Stomach smooth muscle (tissue), 2 donors: ENCODE measurements at regions not wholly inside any gene's neighbourhood (a gene's known extent, or its start where the extent isn't known, plus 50 kb on each side); places are given as distances from the start of the nearest gene placed in this dataset.

Experiments used
- H3K27ac ChIP-seq: one replicate; pipeline ENCODE4 v1.7.0; 2013; ENCODE audit warnings: mild to moderate bottlenecking, low read length, inconsistent platforms
- H3K27me3 ChIP-seq, 2 donors: one replicate each; pipeline ENCODE4 v1.7.0; 2013; ENCODE audit warnings: low read length in 2 of 2; ENCODE audit not compliant: insufficient read depth in 2 of 2, control insufficient read depth in 1 of 2
- H3K36me3 ChIP-seq, 2 donors: one replicate each; pipeline ENCODE4 v1.7.0; 2013; ENCODE audit warnings: low read length in 2 of 2; ENCODE audit not compliant: control insufficient read depth in 2 of 2, insufficient read depth in 2 of 2
- H3K4me1 ChIP-seq: one replicate; pipeline ENCODE4 v1.7.0; 2013; ENCODE audit warnings: low read length; ENCODE audit not compliant: control insufficient read depth, insufficient read depth
- H3K4me3 ChIP-seq, 2 donors: one replicate each; pipeline ENCODE4 v1.7.0; 2013; ENCODE audit warnings: low read length in 2 of 2
- H3K9ac ChIP-seq, 2 donors: one replicate each; pipeline ENCODE4 v1.7.0; 2013; ENCODE audit warnings: low read length in 2 of 2, mild to moderate bottlenecking in 1 of 2
- H3K9me3 ChIP-seq, 2 donors: one replicate each; pipeline ENCODE4 v1.7.0; 2013; ENCODE audit warnings: low read length in 2 of 2; ENCODE audit not compliant: control insufficient read depth in 2 of 2
- donor health status: healthy.
- donor health status: Pancreatic carcinoma.

DNA sequence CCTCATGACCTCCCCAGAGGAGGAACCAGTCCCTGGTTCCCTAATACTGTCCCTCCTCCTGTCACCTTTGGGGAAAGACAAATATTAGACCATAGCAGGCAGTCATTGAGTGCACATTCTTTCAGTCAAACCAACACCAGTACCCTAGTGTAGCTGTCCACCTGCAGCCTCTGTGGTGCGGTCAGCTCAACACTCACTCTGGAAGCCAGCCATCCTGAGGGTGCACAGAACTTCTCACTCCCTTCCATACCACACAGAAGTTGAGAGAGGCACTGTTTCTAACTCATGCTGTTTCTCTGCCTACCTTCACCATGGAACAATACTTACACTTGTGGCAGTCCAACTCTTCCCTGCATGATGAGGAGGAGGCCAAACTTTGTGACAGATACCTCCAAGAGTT, 175.6 kb upstream of the FOXN2 start:
- no peak overlapping the region for H3K4me3 ChIP-seq
- no peaks in the 10 kb centered on the region for H3K4me1 ChIP-seq
- no peak overlapping the region for H3K27ac ChIP-seq
- no peaks in the 10 kb centered on the region for H3K36me3 ChIP-seq
- no peaks in the 10 kb centered on the region for H3K27me3 ChIP-seq
- no peaks in the 10 kb centered on the region for H3K9me3 ChIP-seq
- no peak overlapping the region for H3K9ac ChIP-seq

DNA sequence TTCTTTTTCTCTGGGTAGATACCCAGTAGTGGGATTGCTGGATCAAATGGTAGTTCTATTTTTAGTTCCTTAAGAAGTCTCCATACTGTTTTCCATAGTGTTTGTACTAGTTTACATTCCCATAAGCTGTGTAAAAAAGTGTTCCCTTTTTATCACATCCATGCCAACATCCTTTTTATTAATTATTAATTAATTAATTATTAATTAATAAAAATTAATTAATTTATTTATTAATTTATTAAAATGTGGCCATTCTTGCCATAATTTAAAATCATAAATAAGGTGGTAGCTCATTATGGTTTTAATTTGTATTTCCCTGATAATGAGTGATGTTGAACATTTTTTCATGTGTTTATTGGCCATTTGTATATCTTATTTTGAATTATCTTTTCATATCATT, 173.9 kb upstream of the FOXN2 start:
- Histone ChIP-seq H3K27me3 (no peaks in the 10 kb centered on the region), H3K27ac (no peak overlapping the region), H3K4me1 (no peaks in the 10 kb centered on the region), H3K36me3 (no peaks in the 10 kb centered on the region), H3K9me3 (no peaks in the 10 kb centered on the region), H3K4me3 (no peak overlapping the region), H3K9ac (no peak overlapping the region)

- Histone ChIP-seq H3K4me3 (no peak overlapping the region), H3K9ac (no peak overlapping the region), H3K9me3 (no peaks in the 10 kb centered on the region), H3K27ac (no peak overlapping the region), H3K4me1 (no peaks in the 10 kb centered on the region), H3K27me3 (no peaks in the 10 kb centered on the region), H3K36me3 (no peaks in the 10 kb centered on the region)
Measured at GRCh38 chr2:48144777-48145176, 169.7 kb upstream of the FOXN2 start.

DNA sequence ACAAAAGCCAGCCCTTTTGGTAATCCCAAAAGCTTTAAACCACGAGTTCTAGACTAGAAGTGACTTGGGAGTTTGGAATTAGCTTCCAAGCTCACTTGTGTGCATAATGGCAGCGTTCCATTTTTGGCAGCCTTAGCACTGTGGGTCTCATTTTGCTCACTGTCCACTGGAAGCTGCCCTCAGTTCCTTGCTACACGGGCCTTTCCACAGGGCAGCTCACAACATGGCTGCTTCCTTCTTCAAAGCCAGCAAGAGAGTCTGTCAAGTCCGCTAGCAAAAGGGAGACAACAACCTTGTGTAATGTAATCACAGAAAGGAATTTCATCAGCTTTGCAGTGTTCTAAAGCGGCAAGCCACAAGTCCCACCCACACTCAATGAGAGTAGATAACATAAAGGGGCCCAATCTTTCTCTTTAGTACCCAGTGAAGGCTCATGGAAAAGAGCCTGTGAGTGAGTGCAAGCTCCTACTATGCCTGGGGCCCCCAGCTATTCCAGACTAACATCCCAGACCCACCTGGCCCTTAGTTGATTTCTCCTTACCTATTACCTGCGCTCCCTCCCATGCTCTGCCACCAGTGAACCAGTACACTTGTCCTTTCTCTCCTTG, 168.5 kb upstream of the FOXN2 start:
- no peak overlapping the region for H3K9ac ChIP-seq
- no peaks in the 10 kb centered on the region for H3K4me1 ChIP-seq
- H3K9me3 ChIP-seq: no peaks in the 10 kb centered on the region
- H3K36me3 ChIP-seq: no peaks in the 10 kb centered on the region
- H3K27me3 ChIP-seq: no peaks in the 10 kb centered on the region
- H3K27ac ChIP-seq: no peak overlapping the region
- H3K4me3 ChIP-seq: no peak overlapping the region

- Histone ChIP-seq H3K27ac (no peak overlapping the region), H3K4me1 (no peaks in the 10 kb centered on the region), H3K27me3 (no peaks in the 10 kb centered on the region), H3K9me3 (no peaks in the 10 kb centered on the region), H3K9ac (no peak overlapping the region), H3K36me3 (no peaks in the 10 kb centered on the region), H3K4me3 (no peak overlapping the region)
Measured at GRCh38 chr2:48146552-48146951, 167.9 kb upstream of the FOXN2 start.

DNA sequence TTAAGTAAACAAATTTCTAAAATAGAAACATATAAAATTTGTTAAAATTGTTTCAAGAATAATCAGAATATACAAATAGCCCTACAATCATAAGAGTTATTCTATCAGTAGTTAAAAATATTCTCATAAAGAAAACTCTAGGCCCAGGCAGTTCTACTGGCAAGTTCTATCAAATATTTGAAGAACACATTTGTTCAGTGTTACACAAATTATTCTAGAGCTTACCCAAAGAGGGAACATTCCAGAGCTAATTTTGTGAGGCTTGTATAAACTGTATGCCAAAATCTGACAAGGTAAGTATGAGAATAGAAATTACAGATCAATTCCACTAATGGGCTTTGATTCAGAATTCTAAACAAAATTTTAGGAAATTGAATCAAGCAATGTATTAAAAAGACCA, 166.8 kb upstream of the FOXN2 start:
- Histone ChIP-seq H3K9me3 (no peaks in the 10 kb centered on the region), H3K4me1 (no peaks in the 10 kb centered on the region), H3K27me3 (no peaks in the 10 kb centered on the region), H3K4me3 (no peak overlapping the region), H3K27ac (no peak overlapping the region), H3K9ac (no peak overlapping the region), H3K36me3 (no peaks in the 10 kb centered on the region)

GRCh38 chr2:48148841-48149430, 165.5 kb upstream of the FOXN2 start:
- Histone ChIP-seq H3K4me3 (no peak overlapping the region), H3K9ac (no peak overlapping the region), H3K27ac (no peak overlapping the region), H3K36me3 (no peaks in the 10 kb centered on the region), H3K4me1 (no peaks in the 10 kb centered on the region), H3K27me3 (no peaks in the 10 kb centered on the region), H3K9me3 (no peaks in the 10 kb centered on the region)

DNA sequence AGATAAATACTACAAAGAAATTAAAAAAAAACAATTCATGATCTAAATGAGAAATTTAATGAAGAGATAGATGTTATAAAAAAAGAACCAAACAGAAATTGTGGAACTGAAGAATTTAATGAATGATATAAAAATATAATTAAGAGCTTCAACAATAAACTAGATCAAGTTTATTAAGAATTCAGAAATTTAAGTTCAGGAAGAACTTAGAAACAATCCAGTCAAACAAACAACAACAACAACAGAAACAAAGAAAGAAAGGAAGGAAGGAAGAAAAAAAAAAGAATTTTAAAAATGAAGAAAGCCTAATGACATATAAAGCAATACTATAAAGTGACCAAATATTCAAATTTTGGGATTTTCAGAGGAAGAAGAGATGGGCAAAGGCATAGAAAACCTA, 157.3 kb upstream of the FOXN2 start:
- no peaks in the 10 kb centered on the region for H3K27me3 ChIP-seq
- peaks cover 0 to 5% of the 10 kb centered on the region in 2 donors for H3K9me3 ChIP-seq
- no peak overlapping the region for H3K27ac ChIP-seq

GRCh38 chr2:48161628-48162027, 152.9 kb upstream of the FOXN2 start:
- H3K4me3 ChIP-seq: no peak overlapping the region
- H3K36me3 ChIP-seq: no peaks in the 10 kb centered on the region
- H3K4me1 ChIP-seq: no peaks in the 10 kb centered on the region
- H3K9me3 ChIP-seq: no peaks in the 10 kb centered on the region
- H3K27me3 ChIP-seq: no peaks in the 10 kb centered on the region
- H3K9ac ChIP-seq: no peak overlapping the region
- no peak overlapping the region for H3K27ac ChIP-seq

More for the DNA sequence above, 157.3 kb upstream of the FOXN2 start:
- Histone ChIP-seq H3K4me3 (no peak overlapping the region), H3K4me1 (no peaks in the 10 kb centered on the region), H3K9ac (no peak overlapping the region), H3K36me3 (no peaks in the 10 kb centered on the region)

DNA sequence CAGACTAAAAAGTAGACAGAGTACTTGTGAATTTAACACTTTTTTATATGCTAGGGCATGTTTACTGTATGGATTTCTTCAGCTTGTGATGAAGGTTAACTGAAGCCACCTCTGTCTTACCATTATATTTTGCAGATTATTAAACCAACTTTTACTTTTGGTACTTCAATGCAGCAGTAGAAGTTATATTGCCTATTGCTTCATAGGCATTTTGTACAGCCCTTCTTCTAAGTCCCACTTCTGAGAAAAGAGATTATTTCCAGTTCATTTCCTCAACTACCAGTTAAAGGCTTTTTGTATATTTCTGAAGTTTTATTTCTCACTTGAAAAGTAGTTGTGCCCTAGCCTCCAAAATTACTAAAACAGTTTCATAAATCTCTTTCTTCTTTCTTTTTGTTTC, 151.7 kb upstream of the FOXN2 start:
- Histone ChIP-seq H3K9ac (no peak overlapping the region), H3K9me3 (no peaks in the 10 kb centered on the region), H3K27ac (no peak overlapping the region), H3K36me3 (no peaks in the 10 kb centered on the region), H3K4me3 (no peak overlapping the region), H3K4me1 (no peaks in the 10 kb centered on the region), H3K27me3 (no peaks in the 10 kb centered on the region)

DNA sequence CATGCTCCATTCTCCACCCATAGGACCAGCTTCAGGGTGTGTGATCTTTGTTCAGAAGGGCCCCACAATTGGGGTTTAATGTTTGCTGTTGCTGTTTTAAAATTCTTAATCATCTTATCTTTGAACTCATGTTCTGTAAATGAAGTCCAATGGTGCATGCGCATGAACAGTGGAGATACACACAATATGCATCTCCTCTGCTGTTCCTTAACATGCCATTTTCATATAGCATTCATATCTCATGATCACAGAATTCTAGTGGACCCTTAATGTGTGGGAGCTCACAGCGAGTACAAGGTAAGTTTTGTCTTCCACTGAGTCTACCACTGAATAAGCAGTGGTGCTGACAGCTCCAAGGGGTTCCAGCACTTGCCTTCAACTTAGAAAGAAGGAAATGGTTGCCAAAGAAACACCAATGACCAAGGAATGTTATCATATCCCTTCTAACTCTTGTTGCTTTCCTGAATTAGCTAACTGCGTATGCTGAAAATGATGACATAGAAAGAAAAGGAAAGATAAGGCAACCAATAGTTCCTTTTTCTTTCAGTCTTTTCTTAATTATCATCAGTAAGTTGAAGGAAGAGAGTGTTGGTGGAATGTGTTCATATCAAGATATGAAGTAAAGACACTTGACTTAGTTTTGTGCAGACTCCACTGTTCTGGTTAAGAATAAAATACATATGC, 149.3 kb upstream of the FOXN2 start:
- H3K9me3 ChIP-seq: no peaks in the 10 kb centered on the region
- no peak overlapping the region for H3K9ac ChIP-seq
- H3K4me1 ChIP-seq: no peaks in the 10 kb centered on the region
- no peaks in the 10 kb centered on the region for H3K27me3 ChIP-seq
- H3K27ac ChIP-seq: no peak overlapping the region
- no peak overlapping the region for H3K4me3 ChIP-seq
- no peaks in the 10 kb centered on the region for H3K36me3 ChIP-seq
